ENCODE measurements at regions not wholly inside any gene's neighbourhood (a gene's known extent, or its start where the extent isn't known, plus 50 kb on each side); places are given as distances from the start of the nearest gene placed in this dataset.

- no peak overlapping the region for H3K4me3 ChIP-seq (ENCODE audit: low read depth, low read length)
- DNase-seq (ENCODE audit: low read depth): no peak
- no peak for TF ChIP-seq CTCF (conservative IDR thresholded peaks at IDR 0.05; ENCODE audit: low read depth, low read length)
These were observed 1038.9 kb downstream of the BRINP3 start for GRCh38 chr1:189438808-189439207.

GRCh38 chr1:189463166-189463565 is 1014.5 kb downstream of the BRINP3 start:
- TF ChIP-seq CTCF (conservative IDR thresholded peaks at IDR 0.05; ENCODE audit: low read depth, low read length): no peak

GRCh38 chr1:189496768-189497167 is 980.9 kb downstream of the BRINP3 start:
- H3K4me3 ChIP-seq (ENCODE audit: low read depth, low read length): no peak overlapping the region
- no peak for DNase-seq (ENCODE audit: low read depth)
- no peak for TF ChIP-seq CTCF (conservative IDR thresholded peaks at IDR 0.05; ENCODE audit: low read depth, low read length)

More at GRCh38 chr1:189463166-189463565, 1014.5 kb downstream of the BRINP3 start:
- no peak overlapping the region for H3K4me3 ChIP-seq (ENCODE audit: low read depth, low read length)
- no peak for DNase-seq (ENCODE audit: low read depth)

GRCh38 chr1:189499736-189500135 is 977.9 kb downstream of the BRINP3 start:
- TF ChIP-seq CTCF (conservative IDR thresholded peaks at IDR 0.05; ENCODE audit: low read depth, low read length): no peak
- no peak overlapping the region for H3K4me3 ChIP-seq (ENCODE audit: low read depth, low read length)
- peak; percentile 13 for DNase-seq (ENCODE audit: low read depth)

GRCh38 chr1:189500778-189501177 is 976.9 kb downstream of the BRINP3 start:
- no peak overlapping the region for H3K4me3 ChIP-seq (ENCODE audit: low read depth, low read length)
- TF ChIP-seq CTCF (conservative IDR thresholded peaks at IDR 0.05; ENCODE audit: low read depth, low read length): no peak
- DNase-seq (ENCODE audit: low read depth): peak; percentile 42

GRCh38 chr1:189510827-189511226 is 966.8 kb downstream of the BRINP3 start:
- TF ChIP-seq CTCF (conservative IDR thresholded peaks at IDR 0.05; ENCODE audit: low read depth, low read length): no peak
- no peak for DNase-seq (ENCODE audit: low read depth)
- no peak overlapping the region for H3K4me3 ChIP-seq (ENCODE audit: low read depth, low read length)

GRCh38 chr1:189513091-189513490 is 964.6 kb downstream of the BRINP3 start:
- no peak overlapping the region for H3K4me3 ChIP-seq (ENCODE audit: low read depth, low read length)
- DNase-seq (ENCODE audit: low read depth): no peak
- no peak for TF ChIP-seq CTCF (conservative IDR thresholded peaks at IDR 0.05; ENCODE audit: low read depth, low read length)

All from choroid plexus epithelial cell (primary cell).